GM10266 (cell line): ENCODE measurements at regions not wholly inside any gene's neighbourhood (a gene's known extent, or its start where the extent isn't known, plus 50 kb on each side); places are given as distances from the start of the nearest gene placed in this dataset.

Experiments used
- DNase-seq: peaks from one replicate; pipeline ENCODE4 v3.0.0; 2012; ENCODE audit errors: extremely low spot score
- CTCF ChIP-seq: IDR thresholded peaks from 2 replicates; pipeline ENCODE4 v1.5.1; 2012; ENCODE audit warnings: mild to moderate bottlenecking, low read depth; ENCODE audit not compliant: control insufficient read depth, insufficient read depth; ENCODE audit errors: missing control alignments

GRCh38 chr5:44935871-44936270 is 127.1 kb downstream of the MRPS30 start:
- no peak for DNase-seq
- TF ChIP-seq CTCF, result no peak

- TF ChIP-seq CTCF, result no peak
- no peak for DNase-seq
These were observed 133.8 kb downstream of the MRPS30 start for GRCh38 chr5:44942524-44943001.

DNA sequence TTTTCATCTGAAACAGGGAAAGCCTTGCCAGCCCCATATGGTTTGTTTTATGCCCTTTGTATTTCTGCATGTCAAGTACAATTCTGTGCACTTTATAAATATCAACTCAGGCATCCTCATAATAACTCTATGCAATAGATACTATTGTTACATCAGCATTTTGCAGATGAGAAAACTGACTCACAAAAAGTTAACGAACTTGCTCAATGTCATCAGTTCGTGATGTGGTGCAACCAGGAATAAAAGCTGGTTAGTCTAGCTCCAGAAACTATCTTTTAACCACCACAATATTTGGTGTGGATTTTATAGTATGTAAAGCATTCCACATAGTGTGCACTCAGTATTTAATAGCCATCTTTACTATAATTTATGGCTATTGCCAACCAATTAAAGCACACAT is 134.9 kb downstream of the MRPS30 start:
- no peak for DNase-seq
- TF ChIP-seq CTCF, result no peak

DNA sequence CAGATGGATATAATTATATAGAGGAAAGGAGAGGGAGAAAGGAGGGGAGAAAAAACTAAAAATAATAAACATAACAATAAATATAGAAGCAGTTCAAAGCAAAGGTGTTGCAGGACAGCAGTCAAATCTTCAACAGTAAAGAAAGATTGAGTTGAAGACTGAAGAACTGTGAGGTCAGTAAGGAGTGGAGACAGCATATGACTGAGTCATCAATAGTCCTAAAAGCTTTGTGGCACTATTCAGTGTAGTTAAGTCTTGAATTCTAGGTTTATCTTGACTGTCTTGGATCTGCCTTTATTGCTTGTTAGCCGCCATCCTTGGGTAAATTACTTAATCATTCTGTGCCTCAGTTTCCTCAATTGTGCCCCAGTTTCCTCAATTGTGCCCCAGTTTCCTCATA is 137.0 kb downstream of the MRPS30 start:
- TF ChIP-seq CTCF, result no peak
- DNase-seq, result no peak

DNA sequence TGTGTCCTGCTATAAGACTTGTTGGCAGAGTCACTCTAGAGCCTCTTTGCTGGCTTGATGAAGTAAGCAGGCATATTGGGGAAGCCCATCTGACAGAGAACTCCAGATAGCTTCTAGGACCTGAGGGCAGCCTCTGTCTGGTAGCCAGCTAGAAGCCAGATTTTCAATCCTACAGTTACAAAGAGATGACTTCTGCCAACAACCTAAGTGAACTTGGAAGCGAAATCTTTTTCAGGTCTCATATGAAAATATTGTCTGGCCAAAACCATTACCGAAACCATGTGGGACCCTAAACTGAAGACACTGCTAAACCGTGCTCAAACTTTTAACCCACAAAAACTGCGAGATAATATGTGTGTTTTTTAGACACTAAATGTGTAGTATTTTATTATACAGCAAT is 140.9 kb downstream of the MRPS30 start:
- TF ChIP-seq CTCF, result no peak
- DNase-seq, result no peak

GRCh38 chr5:44951371-44951770 is 142.6 kb downstream of the MRPS30 start:
- no peak for DNase-seq
- TF ChIP-seq CTCF, result no peak

GRCh38 chr5:44952376-44952775 is 143.6 kb downstream of the MRPS30 start:
- DNase-seq, result peak; percentile 15
- TF ChIP-seq CTCF, result peak; percentile 46
